ENCODE measurements at regions not wholly inside any gene's neighbourhood (a gene's known extent, or its start where the extent isn't known, plus 50 kb on each side); places are given as distances from the start of the nearest gene placed in this dataset.
"Not testable (repeated sequence)": the region's sequence is repeated elsewhere in the genome, so short reads cannot be mapped to it uniquely, and the experiment has no call there.

DNA sequence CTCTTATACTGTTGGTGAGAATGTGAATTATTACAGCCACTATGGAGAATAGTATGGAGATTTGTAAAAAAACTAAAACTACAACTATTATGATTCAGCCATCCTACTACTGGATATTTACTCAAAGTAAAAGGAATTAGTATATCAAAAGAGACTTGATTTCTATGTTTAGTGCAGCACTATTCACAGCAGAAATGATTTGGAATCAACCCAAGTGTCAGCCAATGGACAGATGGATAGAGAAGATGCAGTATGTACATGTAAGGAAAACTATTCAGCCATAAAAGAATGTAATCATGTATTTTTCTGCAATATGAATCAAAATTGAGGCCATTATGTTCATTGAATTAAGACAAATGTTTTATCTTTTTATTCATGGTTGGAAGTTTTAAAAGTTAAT, 1705.5 kb downstream of the SLITRK1 start:
- DNase-seq, result no peak
- intact Hi-C loops (cut with DNase I), result no loop called here

DNA sequence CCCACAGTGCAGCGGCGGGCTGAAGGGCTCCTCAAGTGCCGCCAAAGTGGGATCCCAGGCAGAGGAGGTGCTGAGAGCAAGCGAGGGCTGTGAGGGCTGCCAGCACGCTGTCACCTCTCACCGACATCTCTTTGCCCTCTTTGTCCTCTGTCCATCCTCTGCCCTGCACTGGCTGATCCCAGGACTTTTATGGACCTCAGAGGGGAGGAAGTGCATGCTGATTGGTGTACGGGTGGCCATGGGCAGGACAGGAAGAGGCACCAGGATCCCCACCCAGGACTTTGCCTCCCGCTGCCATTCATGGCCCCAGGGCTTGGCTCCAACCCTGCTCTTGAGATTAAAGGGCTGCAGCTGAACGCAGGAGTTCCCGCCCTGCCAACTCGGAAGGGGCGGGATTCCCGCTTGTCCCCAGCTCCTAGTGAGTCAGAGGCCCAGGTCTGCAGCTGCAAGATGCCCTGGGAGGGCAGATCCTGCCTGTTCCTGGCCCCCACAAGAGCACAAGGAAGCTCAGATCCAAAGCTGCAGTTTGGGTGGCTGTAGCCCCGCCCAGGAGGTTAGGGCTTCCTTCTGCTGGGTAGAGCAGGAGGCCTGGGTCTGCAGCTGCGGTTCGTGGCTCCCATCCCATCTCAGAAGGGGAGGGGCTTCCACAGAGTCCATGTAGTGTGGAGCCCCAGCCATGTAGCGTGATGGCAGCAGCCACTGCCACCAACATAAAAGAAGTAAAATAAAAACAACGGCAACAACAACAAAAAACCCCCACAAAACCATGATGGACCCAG, 1716.7 kb downstream of the SLITRK1 start:
- DNase-seq, result peak in 1 of 10 donors; percentile 57
- intact Hi-C loops (cut with DNase I), result no loop called here

DNA sequence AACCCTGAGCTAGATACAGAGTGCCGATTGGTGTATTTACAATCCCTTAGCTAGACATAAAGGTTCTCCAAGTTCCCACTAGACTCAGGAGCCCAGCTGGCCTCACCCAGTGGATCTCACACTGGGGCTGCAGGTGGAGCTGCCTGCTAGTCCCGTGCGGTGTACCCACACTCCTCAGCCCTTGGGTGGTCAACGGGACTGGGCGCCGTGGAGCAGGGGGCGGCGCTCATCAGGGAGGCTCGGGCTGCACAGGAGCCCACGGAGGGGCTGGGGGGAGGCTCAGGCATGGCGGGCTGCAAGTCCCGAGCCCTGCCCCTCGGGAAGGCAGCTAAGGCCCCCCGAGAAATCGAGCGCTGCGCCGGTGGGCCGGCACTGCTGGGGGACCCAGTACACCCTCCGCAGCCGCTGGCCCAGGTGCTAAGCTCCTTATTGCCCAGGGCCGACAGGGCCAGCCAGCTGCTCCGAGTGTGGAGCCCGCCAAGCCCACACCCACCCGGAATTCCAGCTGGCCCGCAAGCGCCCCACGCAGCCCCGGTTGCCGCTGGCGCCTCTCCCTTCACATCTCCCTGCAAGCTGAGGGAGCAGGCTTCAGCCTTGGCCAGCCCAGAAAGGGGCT, 1717.4 kb downstream of the SLITRK1 start:
- DNase-seq, result peak in 2 of 10 donors; percentile 62 to 79
- intact Hi-C loops (cut with DNase I), result not testable (repeated sequence)

DNA sequence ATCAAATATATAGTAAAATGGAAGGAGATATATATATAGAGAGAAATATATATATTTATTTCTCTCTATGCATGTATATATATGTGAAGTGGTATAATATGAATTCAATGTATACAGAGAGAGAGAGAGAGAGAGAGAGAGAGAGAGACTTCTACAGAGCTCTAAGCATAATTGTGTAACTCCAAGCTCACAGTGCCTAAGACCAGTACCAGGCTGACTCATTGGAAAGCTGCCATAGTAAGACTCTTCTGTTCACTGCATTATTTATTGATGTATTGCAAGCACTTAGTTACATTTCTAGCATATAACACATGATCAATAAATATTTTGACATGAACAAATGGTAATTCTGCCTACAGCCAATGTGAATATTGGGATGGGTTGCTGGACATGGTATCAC, 1734.7 kb downstream of the SLITRK1 start:
- intact Hi-C loops (cut with DNase I), result no loop called here
- DNase-seq, result no peak

DNA sequence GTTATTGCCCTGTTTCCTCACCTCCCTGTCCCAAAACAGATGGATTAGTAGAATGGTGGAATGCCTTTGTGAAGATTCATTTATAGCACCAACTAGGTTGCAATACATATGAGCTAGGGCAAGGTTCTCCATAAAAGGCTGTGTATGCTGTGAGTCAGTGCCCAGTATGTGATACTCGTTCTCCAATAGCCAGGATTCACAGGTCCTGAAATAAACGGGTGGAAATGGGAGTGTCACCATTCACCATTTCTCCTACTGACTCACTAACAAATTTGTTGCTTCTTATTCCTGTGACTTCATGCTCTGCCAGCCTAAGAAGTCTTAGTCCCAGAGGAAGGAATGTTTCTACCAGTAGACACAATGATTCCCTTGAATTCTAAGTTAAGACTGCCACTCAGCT, 1745.4 kb downstream of the SLITRK1 start:
- intact Hi-C loops (cut with DNase I), result no loop called here
- DNase-seq, result no peak

DNA sequence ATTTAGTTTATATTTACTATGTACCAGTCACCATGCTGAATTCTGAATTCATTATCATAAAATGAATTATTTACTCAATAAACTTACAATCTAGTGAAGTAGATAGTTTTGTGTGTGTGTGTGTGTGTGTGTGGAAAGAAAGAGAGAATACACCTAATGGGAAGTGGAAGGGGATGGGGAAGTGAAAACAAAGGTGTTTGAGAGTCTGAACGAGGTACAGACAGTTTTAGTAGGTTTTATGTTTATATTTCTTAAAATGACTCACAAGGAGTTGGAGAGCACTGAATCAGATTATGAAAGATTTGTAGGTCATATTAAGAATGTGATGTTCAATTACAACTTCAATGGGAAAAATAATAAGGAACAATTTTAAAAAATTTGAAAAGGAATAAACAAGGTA, 1753.0 kb downstream of the SLITRK1 start:
- intact Hi-C loops (cut with DNase I), result no loop called here
- no peak for DNase-seq

DNA sequence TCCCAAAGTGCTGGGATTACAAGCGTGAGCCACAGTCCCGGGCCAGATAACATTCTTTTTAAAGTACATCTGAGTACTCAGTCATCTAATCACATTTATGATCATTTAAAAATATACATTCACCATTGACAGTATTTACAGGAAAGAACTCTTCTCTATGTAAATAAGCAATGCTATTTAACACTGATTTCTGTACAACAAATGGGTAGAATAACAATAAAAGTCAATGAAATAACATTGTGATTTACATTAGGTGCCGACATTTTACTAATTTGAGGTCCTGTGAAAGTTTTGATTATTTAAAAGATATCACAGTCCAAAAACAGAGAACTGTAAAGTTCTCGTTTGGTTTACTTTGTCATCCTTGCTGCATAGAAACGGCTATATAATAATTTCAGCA, 1763.7 kb downstream of the SLITRK1 start:
- intact Hi-C loops (cut with DNase I), result no loop called here
- DNase-seq, result no peak

DNA sequence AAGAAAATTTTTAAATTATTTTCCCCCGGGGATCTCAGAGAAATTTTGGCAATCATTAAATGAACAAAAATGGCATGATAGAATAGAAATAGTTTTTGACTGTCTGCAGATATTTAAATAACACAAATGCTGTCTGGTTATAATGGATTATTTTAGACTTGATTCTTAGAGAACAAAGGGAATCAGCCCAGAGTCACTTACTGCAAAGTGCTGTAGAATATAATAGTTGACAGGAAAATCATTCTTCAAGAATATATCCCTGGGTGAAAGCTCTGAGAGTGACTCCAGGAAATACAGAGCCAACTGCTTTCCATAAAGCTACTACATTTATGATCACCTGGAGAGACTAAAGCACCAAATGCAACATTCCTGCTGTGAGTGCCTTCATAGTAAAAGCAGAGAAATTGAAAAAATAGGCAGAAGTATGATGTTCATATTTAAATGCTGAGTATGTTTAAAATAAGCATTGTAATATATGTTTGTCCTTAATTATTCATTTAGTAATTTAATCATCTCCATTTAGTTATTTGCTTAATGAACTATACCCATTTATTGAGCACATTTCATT, 1765.8 kb downstream of the SLITRK1 start:
- intact Hi-C loops (cut with DNase I), result no loop called here
- DNase-seq, result no peak

DNA sequence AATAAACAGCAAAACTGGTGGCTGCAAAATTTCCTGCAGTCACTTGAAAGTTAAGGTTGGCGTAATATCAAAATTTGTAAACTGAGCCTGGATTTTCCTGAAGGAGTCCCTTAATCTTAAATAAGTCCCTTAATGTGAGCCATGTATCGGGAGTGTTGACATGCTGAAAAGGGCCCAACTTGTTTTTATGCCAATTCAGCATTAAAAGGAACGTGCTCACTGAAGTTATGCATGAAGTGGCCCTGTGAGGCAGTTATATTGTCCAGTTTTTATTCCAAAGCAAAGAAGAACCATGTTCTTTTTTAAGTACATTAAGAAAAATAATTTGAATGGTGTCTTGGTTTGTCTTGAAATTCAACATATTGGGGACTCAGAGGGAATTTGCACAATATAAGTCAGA, 1766.9 kb downstream of the SLITRK1 start:
- DNase-seq, result no peak
- intact Hi-C loops (cut with DNase I), result no loop called here

DNA sequence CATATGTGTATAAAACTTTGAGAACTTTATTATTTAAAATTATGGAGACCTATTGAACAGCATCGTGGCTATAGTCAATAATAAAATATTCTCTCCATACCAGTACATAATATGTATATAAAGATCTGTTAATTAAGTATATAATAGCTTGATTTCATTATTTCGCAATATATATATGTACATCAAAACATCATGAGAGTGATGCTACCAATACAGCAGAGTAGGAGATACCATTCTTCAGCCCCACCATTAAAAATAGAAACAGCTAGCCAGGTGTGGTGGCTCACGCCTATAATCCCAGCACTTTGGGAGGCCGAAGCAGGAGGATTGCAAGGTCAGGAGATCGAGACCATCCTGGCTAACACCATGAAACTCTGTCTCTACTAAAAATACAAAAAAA, 1755.3 kb upstream of the SPRY2 start:
- DNase-seq, result no peak
- intact Hi-C loops (cut with DNase I), result no loop called here

DNA sequence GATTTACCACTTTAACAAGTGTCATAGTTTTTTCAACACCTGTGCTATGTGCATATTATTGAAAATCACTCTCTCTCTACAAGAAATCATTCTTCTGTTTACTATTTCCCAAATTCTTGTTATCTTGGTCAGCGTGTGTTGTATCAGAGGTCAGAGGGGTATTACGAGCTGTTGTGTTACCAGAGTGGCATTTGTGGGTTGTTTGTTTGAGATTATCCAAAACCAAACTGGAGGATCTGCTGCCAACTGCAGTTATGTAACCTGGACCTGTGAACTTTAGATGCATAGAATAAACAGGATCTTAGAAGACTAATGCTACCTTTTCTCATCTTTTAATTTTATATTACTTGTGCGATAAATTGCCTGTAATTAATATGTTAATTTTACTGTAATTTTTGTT, 1751.4 kb upstream of the SPRY2 start:
- DNase-seq, result no peak
- intact Hi-C loops (cut with DNase I), result no loop called here

DNA sequence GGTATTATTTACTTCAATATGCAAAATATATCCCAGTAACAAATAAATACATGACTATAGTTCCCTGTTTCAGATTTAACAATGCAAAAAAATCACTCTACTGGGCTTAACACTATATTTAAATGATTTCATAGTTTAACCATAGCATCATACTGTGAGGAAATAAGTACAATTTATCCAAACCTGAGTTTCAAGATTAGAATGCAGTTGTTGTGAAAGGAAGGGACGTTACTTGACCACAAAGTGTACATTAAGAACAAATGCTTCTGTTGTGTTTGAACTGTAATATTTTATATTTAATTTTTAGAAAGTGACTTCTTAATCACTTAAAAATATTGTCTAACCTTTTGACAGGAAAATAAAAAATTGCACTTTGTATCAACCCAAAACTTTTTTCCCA, 1747.9 kb upstream of the SPRY2 start:
- intact Hi-C loops (cut with DNase I), result no loop called here
- no peak for DNase-seq

DNA sequence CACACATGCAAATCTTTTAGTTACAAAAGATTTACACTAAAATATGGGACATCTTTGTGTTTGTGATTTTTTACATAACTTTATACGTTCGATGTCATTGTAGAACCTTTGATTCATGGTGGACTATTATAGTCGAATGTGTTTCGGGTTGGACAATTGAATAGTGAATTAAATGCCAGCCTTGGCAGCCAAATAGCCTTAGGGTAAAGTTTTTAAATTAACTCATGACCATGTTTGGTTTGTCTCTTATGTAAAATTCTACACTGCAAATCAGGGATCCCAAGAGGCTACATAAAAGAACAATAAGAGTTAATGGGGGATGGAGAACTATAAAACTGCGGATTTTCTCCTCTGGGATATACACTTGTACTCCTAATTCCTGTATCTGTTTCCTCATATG, 1735.6 kb upstream of the SPRY2 start:
- DNase-seq, result no peak
- intact Hi-C loops (cut with DNase I), result no loop called here

DNA sequence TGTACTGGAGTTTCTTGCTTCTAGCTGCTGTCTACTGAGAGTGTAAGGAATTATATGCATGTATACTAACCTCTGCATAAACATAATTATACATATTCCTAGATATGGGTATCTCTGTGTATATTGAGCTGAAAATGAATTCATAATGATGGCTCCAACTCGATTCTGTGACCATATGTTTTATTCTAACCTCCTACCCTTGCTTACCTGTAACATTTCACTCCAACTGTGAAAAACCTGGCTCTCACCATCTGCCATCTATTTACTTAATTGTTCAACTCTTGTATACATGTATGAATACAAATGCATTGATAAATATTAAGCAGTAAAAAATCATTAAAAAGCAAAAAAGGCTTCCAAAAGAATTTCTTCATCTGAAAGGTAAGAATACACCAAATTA, 1729.5 kb upstream of the SPRY2 start:
- no peak for DNase-seq

DNA sequence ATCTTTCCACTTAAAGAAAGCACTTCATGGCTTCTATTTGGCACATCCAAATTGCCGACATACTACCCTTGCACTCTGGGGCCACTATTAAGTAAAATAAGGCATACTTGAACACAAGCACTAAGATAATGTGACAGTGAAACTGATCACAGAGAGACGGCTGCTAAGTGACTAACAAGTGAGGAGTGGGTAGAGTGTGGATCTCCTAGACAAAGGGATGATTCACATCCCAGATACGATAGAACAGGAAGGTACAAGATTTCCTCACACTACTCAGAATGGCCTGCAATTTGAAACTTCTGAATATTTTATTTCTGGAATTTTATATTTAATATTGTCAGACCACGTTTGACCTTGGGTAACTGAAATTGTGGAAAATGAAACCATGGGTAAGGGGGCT, 1721.8 kb upstream of the SPRY2 start:
- intact Hi-C loops (cut with DNase I), result no loop called here
- no peak for DNase-seq

More for the DNA sequence above, 1729.5 kb upstream of the SPRY2 start:
- intact Hi-C loops (cut with DNase I), result no loop called here

DNA sequence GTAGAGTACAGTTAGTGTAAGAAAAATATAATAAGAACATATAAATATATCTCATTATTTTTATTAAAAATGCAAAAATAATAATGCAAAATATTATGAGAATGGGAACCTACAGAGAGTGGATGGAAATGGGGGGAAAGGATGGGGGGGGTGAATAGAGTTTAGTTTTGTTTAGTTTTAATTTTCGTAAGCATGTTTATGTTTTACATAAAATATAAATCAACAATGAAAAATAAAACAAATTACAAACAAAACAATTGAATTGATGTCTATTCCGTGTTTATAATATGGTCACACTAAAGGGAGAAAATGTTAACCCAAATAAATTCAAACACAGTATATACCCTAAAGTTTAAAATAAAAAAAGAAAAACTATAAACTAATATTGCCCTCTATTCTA, 1717.4 kb upstream of the SPRY2 start:
- DNase-seq, result no peak
- intact Hi-C loops (cut with DNase I), result no loop called here

DNA sequence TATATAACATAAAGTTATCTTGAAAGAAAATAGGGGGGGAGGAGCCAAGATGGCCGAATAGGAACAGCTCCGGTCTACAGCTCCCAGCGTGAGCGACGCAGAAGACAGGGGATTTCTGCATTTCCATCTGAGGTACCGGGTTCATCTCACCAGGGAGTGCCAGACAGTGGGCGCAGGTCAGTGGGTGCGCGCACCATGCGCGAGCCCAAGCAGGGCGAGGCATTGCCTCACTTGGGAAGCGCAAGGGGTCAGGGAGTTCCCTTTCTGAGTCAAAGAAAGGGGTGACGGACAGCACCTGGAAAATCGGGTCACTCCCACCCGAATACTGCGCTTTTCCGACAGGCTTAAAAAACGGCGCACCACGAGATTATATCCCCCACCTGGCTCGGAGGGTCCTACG, 1704.4 kb upstream of the SPRY2 start:
- DNase-seq; intact Hi-C loops (cut with DNase I): not testable (repeated sequence)

DNA sequence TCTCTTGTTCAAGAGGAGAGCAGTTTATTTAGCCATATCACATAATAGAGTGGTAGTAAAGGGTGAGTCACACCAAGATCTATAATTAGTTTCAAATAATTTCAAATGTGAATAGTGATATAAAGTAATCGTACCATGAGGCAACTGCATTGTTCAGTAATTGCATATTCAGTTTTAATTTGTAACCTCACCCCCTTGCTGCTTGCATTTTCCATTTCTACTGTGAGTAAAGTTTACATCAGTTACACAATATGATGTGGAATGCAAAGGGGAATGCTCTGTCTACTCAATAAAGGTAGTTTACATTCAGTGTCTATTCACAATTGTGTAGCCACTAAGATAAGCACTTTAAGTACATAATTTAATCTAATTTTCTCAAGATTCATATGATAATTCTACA, 1695.7 kb upstream of the SPRY2 start:
- DNase-seq, result no peak
- intact Hi-C loops (cut with DNase I), result no loop called here

DNA sequence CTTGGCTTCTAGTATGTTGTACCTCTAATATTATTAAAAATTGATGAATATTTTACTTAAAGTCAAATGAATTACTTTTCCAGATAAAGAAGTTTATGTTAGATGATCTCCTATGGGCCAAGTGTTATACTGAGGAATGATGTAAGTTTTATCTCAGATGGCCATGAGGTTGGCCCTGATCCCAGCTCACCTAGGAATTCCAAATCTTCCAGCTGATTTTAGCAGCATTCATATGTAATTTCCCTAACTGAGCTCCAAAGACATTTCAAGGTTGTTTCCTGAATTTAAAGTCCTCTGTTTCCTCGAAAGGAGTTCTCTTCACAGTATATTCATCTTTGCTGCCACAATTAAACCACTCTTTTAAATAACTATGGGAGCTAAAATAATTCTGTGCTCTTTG, 1670.4 kb upstream of the SPRY2 start:
- intact Hi-C loops (cut with DNase I), result no loop called here
- no peak for DNase-seq

DNA sequence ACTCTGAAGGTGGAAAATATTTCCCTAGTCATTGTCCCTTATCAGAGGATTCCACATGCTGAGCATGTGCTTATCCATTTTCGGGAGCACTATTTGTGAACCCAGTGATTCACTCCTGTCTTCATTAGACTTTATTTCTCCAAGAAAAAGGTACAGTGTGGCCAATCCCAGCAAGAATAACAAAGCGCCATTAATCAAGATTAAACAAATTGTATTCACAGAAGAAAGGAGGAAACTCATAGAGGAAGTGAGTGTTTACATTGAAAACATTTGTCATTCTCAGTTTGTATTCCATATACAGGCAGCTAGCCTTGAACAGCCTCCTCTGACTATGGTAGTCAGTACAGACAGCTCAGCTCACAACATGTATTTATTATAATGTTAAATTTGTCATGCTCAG, 1669.9 kb upstream of the SPRY2 start:
- no peak for DNase-seq
- intact Hi-C loops (cut with DNase I), result no loop called here

DNA sequence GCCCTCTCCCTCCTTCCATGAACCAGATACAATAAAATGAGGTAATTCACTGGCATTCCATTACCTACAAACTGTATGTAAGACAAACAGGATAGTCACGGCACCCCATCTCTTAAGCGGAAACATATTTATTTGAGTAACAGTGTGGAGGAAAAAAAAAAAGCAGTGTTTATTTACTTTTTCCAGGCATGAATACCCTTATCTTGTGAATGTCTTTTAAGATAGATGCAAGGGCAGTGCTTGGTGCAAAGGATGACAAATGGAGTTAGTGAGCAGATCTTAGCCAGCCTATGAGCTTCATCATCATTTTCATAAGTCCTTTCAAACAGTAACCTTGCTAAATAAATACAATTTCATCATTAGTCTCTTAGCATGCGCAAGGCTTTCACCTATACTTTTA, 1661.8 kb upstream of the SPRY2 start:
- intact Hi-C loops (cut with DNase I), result no loop called here
- no peak for DNase-seq

DNA sequence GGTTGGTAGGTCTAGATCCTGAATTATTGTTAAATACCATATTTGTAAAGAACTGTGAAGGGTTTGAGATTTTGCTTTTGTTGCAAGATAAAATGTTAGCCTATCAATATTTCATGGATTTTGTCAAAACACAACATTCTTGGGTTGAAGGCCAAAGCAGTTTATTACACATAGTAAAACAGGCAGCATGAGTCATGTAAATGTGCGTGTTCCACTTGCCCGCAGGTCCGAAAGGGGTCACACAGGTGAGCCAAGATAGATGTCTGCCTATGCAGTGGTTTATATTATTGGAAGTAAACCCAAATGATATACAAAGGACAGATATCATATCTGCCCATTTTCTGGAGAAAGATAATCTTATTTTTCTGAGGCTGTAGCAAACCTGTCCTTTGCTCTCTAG, 1654.4 kb upstream of the SPRY2 start:
- no peak for DNase-seq
- intact Hi-C loops (cut with DNase I), result no loop called here

Measured in posterior cingulate gyrus (tissue), 11 donors.